GM12878 (cell line): ENCODE measurements at regions not wholly inside any gene's neighbourhood (a gene's known extent, or its start where the extent isn't known, plus 50 kb on each side); places are given as distances from the start of the nearest gene placed in this dataset.

Source experiments
- CHD2 ChIP-seq: IDR thresholded peaks from 2 replicates; pipeline ENCODE4 v1.6.1; 2011; ENCODE audit warnings: low read depth, low read length, improper control_type of control experiment, borderline replicate concordance
- FOXM1 ChIP-seq: IDR thresholded peaks from 2 replicates; pipeline ENCODE4 v1.6.1; 2012; ENCODE audit warnings: low read depth, mild to moderate bottlenecking, inconsistent platforms, low read length, moderate library complexity
- HCFC1 ChIP-seq: fragments of 150-350 bp; IDR thresholded peaks from 2 replicates; pipeline ENCODE4 v1.6.1; 2014; ENCODE audit warnings: low read length
- MEF2A ChIP-seq: IDR thresholded peaks from 2 replicates; pipeline ENCODE4 v1.6.1; 2011; ENCODE audit warnings: low read depth, mild to moderate bottlenecking, low read length, moderate library complexity; ENCODE audit not compliant: insufficient read depth
- PML ChIP-seq: IDR thresholded peaks from 2 replicates; pipeline ENCODE4 v1.6.1; 2012; ENCODE audit warnings: low read length, inconsistent platforms
- RAD21 ChIP-seq: IDR thresholded peaks from 2 replicates; pipeline ENCODE4 v1.6.1; 2011; ENCODE audit warnings: mild to moderate bottlenecking, low read depth, low read length, moderate library complexity; ENCODE audit not compliant: insufficient read depth
- RB1 ChIP-seq: fragments of 450-650 bp; formaldehyde crosslinking; IDR thresholded peaks from 2 replicates; pipeline ENCODE4 v1.6.1; 2017; ENCODE audit warnings: mild to moderate bottlenecking, borderline replicate concordance
- RELB ChIP-seq: fragments of 450-650 bp; IDR thresholded peaks from 2 replicates; pipeline ENCODE4 v1.6.1; 2017; ENCODE audit warnings: low read depth, mild to moderate bottlenecking, moderate library complexity
- SPI1 ChIP-seq: IDR thresholded peaks from 2 replicates; pipeline ENCODE4 v1.6.1; 2011; ENCODE audit warnings: low read depth, mild to moderate bottlenecking, low read length, moderate library complexity, borderline replicate concordance; ENCODE audit not compliant: insufficient read depth
- ZNF384 ChIP-seq: IDR thresholded peaks from 2 replicates; pipeline ENCODE4 v1.6.1; 2012; ENCODE audit warnings: low read depth, mild to moderate bottlenecking, low read length, improper control_type of control experiment, borderline replicate concordance
- TF ChIP-seq, protein P1 (sequence below): fragments of 450-650 bp; formaldehyde crosslinking; IDR thresholded peaks from 2 replicates; pipeline ENCODE4 v1.4.0; 2020; ENCODE audit warnings: mild to moderate bottlenecking, moderate library complexity
- TF ChIP-seq, protein P2 (sequence below): fragments of 450-650 bp; formaldehyde crosslinking; IDR thresholded peaks from 2 replicates; pipeline ENCODE4 v1.5.0; 2022; ENCODE audit warnings: mild to moderate bottlenecking, missing genetic modification characterization
- TF ChIP-seq, protein P3 (sequence below): fragments of 450-650 bp; IDR thresholded peaks from 2 replicates; pipeline ENCODE4 v1.6.1; 2018; ENCODE audit warnings: mild to moderate bottlenecking, low read depth, moderate library complexity; ENCODE audit not compliant: partially characterized antibody
- TF ChIP-seq, protein P4 (sequence below): fragments of 450-650 bp; IDR thresholded peaks from 2 replicates; pipeline ENCODE4 v1.6.1; 2017; ENCODE audit warnings: antibody characterized with exemption, mild to moderate bottlenecking, moderate library complexity

DNA sequence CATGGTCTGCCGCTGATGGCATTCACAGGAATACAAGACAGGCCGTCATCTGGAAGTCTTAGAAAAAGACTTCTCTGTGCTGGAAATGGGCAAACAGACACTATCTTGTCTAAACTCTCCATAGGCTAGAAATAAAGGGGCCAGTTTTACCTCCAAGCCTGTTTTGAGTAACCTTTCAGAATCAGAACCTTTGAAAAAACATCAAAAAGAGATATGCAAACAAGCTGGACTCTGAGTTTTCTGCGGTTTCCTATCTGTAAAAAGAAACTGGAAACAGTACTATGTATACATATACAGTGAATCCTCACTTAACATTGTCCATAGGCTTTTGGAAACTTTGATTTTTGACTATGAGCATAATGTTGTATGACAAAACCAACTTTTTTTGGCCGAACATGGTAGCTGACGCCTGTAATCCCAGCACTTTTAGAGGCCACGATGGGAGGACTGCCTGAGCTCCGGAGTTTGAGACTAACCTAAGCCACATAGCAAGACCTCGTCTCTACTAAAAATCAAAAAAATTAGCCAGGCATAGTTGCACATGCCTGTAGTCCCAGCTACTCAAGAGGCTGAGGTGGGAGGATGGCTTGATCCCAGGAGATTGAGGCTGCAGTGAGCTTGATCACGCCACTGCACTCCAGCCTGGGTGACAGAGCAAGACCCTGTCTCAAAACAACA is 92.9 kb upstream of the MAX start (continued):
- TF ChIP-seq RELB (peak; percentile 41; the same call in 1 of the 2 replicates), RB1 (no peak), HCFC1 (no peak), RAD21 (0 out of 2 replicates have a peak, but pooled peaks have one; percentile 1), FOXM1 (peak; percentile 84), CHD2 (no peak), MEF2A (peak; percentile 93), ZNF384 (peak; percentile 40; the same call in 1 of the 2 replicates), SPI1 (no peak), PML (peak; percentile 86)
- TF ChIP-seq, protein P1, sequence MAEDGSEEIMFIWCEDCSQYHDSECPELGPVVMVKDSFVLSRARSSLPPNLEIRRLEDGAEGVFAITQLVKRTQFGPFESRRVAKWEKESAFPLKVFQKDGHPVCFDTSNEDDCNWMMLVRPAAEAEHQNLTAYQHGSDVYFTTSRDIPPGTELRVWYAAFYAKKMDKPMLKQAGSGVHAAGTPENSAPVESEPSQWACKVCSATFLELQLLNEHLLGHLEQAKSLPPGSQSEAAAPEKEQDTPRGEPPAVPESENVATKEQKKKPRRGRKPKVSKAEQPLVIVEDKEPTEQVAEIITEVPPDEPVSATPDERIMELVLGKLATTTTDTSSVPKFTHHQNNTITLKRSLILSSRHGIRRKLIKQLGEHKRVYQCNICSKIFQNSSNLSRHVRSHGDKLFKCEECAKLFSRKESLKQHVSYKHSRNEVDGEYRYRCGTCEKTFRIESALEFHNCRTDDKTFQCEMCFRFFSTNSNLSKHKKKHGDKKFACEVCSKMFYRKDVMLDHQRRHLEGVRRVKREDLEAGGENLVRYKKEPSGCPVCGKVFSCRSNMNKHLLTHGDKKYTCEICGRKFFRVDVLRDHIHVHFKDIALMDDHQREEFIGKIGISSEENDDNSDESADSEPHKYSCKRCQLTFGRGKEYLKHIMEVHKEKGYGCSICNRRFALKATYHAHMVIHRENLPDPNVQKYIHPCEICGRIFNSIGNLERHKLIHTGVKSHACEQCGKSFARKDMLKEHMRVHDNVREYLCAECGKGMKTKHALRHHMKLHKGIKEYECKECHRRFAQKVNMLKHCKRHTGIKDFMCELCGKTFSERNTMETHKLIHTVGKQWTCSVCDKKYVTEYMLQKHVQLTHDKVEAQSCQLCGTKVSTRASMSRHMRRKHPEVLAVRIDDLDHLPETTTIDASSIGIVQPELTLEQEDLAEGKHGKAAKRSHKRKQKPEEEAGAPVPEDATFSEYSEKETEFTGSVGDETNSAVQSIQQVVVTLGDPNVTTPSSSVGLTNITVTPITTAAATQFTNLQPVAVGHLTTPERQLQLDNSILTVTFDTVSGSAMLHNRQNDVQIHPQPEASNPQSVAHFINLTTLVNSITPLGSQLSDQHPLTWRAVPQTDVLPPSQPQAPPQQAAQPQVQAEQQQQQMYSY (CRISPR knock-in tag) = no peak
- TF ChIP-seq, protein P2, sequence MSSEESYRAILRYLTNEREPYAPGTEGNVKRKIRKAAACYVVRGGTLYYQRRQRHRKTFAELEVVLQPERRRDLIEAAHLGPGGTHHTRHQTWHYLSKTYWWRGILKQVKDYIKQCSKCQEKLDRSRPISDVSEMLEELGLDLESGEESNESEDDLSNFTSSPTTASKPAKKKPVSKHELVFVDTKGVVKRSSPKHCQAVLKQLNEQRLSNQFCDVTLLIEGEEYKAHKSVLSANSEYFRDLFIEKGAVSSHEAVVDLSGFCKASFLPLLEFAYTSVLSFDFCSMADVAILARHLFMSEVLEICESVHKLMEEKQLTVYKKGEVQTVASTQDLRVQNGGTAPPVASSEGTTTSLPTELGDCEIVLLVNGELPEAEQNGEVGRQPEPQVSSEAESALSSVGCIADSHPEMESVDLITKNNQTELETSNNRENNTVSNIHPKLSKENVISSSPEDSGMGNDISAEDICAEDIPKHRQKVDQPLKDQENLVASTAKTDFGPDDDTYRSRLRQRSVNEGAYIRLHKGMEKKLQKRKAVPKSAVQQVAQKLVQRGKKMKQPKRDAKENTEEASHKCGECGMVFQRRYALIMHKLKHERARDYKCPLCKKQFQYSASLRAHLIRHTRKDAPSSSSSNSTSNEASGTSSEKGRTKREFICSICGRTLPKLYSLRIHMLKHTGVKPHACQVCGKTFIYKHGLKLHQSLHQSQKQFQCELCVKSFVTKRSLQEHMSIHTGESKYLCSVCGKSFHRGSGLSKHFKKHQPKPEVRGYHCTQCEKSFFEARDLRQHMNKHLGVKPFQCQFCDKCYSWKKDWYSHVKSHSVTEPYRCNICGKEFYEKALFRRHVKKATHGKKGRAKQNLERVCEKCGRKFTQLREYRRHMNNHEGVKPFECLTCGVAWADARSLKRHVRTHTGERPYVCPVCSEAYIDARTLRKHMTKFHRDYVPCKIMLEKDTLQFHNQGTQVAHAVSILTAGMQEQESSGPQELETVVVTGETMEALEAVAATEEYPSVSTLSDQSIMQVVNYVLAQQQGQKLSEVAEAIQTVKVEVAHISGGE (CRISPR knock-in tag) = no peak
- TF ChIP-seq, protein P3, sequence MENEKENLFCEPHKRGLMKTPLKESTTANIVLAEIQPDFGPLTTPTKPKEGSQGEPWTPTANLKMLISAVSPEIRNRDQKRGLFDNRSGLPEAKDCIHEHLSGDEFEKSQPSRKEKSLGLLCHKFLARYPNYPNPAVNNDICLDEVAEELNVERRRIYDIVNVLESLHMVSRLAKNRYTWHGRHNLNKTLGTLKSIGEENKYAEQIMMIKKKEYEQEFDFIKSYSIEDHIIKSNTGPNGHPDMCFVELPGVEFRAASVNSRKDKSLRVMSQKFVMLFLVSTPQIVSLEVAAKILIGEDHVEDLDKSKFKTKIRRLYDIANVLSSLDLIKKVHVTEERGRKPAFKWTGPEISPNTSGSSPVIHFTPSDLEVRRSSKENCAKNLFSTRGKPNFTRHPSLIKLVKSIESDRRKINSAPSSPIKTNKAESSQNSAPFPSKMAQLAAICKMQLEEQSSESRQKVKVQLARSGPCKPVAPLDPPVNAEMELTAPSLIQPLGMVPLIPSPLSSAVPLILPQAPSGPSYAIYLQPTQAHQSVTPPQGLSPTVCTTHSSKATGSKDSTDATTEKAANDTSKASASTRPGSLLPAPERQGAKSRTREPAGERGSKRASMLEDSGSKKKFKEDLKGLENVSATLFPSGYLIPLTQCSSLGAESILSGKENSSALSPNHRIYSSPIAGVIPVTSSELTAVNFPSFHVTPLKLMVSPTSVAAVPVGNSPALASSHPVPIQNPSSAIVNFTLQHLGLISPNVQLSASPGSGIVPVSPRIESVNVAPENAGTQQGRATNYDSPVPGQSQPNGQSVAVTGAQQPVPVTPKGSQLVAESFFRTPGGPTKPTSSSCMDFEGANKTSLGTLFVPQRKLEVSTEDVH = no peak
- TF ChIP-seq, protein P4, sequence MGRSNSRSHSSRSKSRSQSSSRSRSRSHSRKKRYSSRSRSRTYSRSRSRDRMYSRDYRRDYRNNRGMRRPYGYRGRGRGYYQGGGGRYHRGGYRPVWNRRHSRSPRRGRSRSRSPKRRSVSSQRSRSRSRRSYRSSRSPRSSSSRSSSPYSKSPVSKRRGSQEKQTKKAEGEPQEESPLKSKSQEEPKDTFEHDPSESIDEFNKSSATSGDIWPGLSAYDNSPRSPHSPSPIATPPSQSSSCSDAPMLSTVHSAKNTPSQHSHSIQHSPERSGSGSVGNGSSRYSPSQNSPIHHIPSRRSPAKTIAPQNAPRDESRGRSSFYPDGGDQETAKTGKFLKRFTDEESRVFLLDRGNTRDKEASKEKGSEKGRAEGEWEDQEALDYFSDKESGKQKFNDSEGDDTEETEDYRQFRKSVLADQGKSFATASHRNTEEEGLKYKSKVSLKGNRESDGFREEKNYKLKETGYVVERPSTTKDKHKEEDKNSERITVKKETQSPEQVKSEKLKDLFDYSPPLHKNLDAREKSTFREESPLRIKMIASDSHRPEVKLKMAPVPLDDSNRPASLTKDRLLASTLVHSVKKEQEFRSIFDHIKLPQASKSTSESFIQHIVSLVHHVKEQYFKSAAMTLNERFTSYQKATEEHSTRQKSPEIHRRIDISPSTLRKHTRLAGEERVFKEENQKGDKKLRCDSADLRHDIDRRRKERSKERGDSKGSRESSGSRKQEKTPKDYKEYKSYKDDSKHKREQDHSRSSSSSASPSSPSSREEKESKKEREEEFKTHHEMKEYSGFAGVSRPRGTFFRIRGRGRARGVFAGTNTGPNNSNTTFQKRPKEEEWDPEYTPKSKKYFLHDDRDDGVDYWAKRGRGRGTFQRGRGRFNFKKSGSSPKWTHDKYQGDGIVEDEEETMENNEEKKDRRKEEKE = no peak
